Upper lobe of left lung (tissue), 6 donors: ENCODE measurements at regions not wholly inside any gene's neighbourhood (a gene's known extent, or its start where the extent isn't known, plus 50 kb on each side); places are given as distances from the start of the nearest gene placed in this dataset.
A peak's percentile ranks its signal among the peaks of the same experiment; 100 is the strongest.

Experiments used
- ATAC-seq, 2 donors: fragments of 200-7000 bp; cut with Tn5 transposase; one replicate each; pipeline ENCODE4 v1.9.1; 2022; ENCODE audit warnings: mild to moderate bottlenecking in 2 of 2, moderate library complexity in 2 of 2; ENCODE audit not compliant: low FRiP score in 2 of 2
- DNase-seq, 2 donors: peaks; one replicate each; pipeline ENCODE4 v3.0.0-alpha.2; 2019 to 2020
- H3K27ac ChIP-seq, 4 donors: fragments of 200-600 bp; sonication (generic); one replicate each; pipeline ENCODE4 v1.5.1; 2016 to 2019
- H3K27me3 ChIP-seq, 4 donors: fragments of 200-600 bp; sonication (generic); one replicate each; pipeline ENCODE4 v1.5.1; 2017 to 2019
- H3K36me3 ChIP-seq, 4 donors: fragments of 200-600 bp; sonication (generic); one replicate each; pipeline ENCODE4 v1.5.1; 2016 to 2019
- H3K4me1 ChIP-seq, 4 donors: fragments of 200-600 bp; sonication (generic); one replicate each; pipeline ENCODE4 v1.5.1; 2018 to 2019
- H3K4me3 ChIP-seq, 4 donors: fragments of 200-600 bp; sonication (generic); one replicate each; pipeline ENCODE4 v1.5.1; 2017 to 2019; ENCODE audit warnings: mild to moderate bottlenecking in 2 of 4, moderate library complexity in 1 of 4
- H3K9me3 ChIP-seq, 4 donors: fragments of 200-600 bp; sonication (generic); one replicate each; pipeline ENCODE4 v1.5.1; 2018 to 2019
- EP300 ChIP-seq, 4 donors: sonication (generic); formaldehyde crosslinking; IDR thresholded peaks; one replicate each; pipeline ENCODE4 v1.5.1; 2017; ENCODE audit warnings: antibody characterized with exemption in 4 of 4, control low read depth in 2 of 4
- POLR2A ChIP-seq, 4 donors: fragments of 450-650 bp; IDR thresholded peaks; one replicate each; pipeline ENCODE4 v1.5.1; 2016 to 2017; ENCODE audit warnings: antibody characterized with exemption in 4 of 4, mild to moderate bottlenecking in 2 of 4
- POLR2AphosphoS5 ChIP-seq, 2 donors: sonication (generic); formaldehyde crosslinking; IDR thresholded peaks; one replicate each; pipeline ENCODE4 v1.5.1; 2017; ENCODE audit warnings: antibody characterized with exemption in 2 of 2
- WGBS, 2 donors: methylation state at CpG; one replicate each; pipeline ENCODE4 v1.1.5; 2017 to 2018; 5-methylcytosine and 5-hydroxymethylcytosine counted together
- TF ChIP-seq, protein P1 (sequence below), 6 experiments: fragments of 450-650 bp in 4 of 6; fragments of 200-600 bp in 2 of 6; sonication (generic) in 2 of 6; IDR thresholded peaks; one replicate each; pipeline ENCODE4 v1.5.1; 2016 to 2019; ENCODE audit warnings: antibody characterized with exemption in 6 of 6
- donor health status: DM: no; HTN: no; CAD: no; lungs with moderate emphysema.
- donor health status: DM: no; HTN: yes; CAD: no; lungs with severe emphysema.

DNA sequence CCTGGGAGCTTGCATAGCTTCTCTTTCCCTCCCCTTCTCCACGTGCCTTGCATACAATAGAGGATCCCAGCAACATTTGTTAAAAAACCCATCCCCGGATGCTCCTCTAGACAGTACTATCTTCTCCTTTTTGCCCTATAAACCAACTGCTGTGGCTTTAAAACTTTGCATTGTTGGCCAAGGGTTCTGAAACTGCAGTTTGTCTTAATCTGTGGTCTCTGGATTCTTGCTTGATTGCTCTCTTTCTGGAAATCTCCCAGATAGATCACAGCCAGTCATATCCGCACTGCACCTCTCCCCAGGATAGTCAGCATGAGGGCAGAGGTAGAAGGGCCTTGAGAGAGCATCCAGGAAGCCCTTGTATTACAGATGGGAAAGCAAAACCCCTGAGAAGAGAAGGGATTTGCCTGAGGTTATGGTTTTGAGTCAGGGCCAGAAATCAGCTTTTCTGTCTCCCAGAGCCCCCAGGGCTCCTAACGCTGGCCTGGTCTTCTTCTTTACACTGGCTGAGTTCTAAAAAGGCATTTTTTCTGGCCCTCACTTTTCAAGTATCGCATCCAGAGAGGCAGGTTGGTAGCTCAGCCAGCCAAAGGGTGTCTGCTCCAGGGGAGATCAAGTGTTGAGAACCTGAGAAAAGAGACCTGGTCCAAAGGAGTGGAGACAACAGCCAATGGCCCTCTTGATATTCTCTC, 70.6 kb downstream of the ADM start:
- DNase-seq (no peak), ATAC-seq (no peak)
- no peak for TF ChIP-seq POLR2A (IDR thresholded peaks at IDR 0.05)
- no peak for TF ChIP-seq POLR2AphosphoS5 (IDR thresholded peaks at IDR 0.05)
- TF ChIP-seq, protein P1, sequence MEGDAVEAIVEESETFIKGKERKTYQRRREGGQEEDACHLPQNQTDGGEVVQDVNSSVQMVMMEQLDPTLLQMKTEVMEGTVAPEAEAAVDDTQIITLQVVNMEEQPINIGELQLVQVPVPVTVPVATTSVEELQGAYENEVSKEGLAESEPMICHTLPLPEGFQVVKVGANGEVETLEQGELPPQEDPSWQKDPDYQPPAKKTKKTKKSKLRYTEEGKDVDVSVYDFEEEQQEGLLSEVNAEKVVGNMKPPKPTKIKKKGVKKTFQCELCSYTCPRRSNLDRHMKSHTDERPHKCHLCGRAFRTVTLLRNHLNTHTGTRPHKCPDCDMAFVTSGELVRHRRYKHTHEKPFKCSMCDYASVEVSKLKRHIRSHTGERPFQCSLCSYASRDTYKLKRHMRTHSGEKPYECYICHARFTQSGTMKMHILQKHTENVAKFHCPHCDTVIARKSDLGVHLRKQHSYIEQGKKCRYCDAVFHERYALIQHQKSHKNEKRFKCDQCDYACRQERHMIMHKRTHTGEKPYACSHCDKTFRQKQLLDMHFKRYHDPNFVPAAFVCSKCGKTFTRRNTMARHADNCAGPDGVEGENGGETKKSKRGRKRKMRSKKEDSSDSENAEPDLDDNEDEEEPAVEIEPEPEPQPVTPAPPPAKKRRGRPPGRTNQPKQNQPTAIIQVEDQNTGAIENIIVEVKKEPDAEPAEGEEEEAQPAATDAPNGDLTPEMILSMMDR (IDR thresholded peaks at IDR 0.05) = no peak
- TF ChIP-seq EP300 (IDR thresholded peaks at IDR 0.05) = no peak
- Histone ChIP-seq H3K4me1 (peaks cover 0 to 25% (median 10%) of the 10 kb centered on the region in 4 donors), H3K9me3 (no peaks in the 10 kb centered on the region), H3K27me3 (no peaks in the 10 kb centered on the region), H3K4me3 (no peak overlapping the region), H3K36me3 (no peaks in the 10 kb centered on the region), H3K27ac (peak overlapping the region in 1 of 4 donors; percentile 58)
- 71 to 79% methylated on average over 5 of the region's 5 CpGs for WGBS, 2 donors

DNA sequence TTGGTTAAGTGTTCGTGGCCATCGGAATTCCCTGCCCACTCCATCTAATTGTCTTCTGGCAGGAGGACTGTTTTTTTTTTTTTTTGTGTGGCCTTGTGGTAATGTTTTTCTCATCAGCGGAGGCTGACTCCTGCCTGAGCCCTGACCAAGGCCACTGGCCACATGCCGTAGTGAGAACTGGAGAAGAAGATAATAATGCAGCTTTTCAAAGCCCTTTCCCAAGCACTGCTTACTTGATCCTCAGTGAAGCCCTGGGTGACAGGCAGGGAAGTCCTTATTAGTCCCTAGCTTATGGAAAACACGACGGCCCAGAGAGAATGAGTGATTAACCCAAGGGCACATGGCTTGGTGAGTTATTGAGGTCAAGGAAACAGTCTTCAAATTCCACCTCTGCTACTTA, 71.2 kb downstream of the ADM start:
- ATAC-seq (no peak), DNase-seq (no peak)
- Histone ChIP-seq H3K4me3 (no peak overlapping the region), H3K27ac (peak overlapping the region in 1 of 4 donors; percentile 58), H3K9me3 (no peaks in the 10 kb centered on the region), H3K4me1 (peaks cover 0 to 25% (median 10%) of the 10 kb centered on the region in 4 donors), H3K36me3 (no peaks in the 10 kb centered on the region), H3K27me3 (no peaks in the 10 kb centered on the region)
- TF ChIP-seq POLR2AphosphoS5 (IDR thresholded peaks at IDR 0.05) (no peak), EP300 (IDR thresholded peaks at IDR 0.05) (no peak), POLR2A (IDR thresholded peaks at IDR 0.05) (no peak)
- TF ChIP-seq, protein P1 (IDR thresholded peaks at IDR 0.05) = no peak
- WGBS, 2 donors = 80 to 88% methylated on average over 6 of the region's 6 CpGs

DNA sequence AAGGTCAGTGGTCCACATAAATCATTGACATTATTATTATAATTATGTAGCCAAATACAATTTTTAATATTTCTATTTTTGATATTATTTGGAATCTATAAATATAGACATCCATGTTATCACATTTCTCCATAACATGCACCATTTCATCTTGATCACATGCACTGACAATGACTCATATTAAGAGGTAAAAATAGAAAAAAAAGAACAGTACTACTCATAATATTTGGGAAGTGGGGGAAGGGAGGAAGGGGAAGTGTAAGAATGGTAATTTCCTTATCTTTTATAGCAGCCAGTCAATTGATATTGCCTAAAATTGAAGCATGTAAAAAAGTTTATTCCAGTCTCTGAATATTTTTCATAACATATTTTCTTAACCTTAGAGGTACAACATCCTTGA, 72.3 kb downstream of the ADM start:
- TF ChIP-seq, protein P1 (IDR thresholded peaks at IDR 0.05) = no peak
- peaks cover 0 to 25% (median 10%) of the 10 kb centered on the region in 4 donors for H3K4me1 ChIP-seq
- DNase-seq (no peak), ATAC-seq (no peak)
- H3K27ac ChIP-seq = no peak overlapping the region
- no peaks in the 10 kb centered on the region for H3K9me3 ChIP-seq
- H3K27me3 ChIP-seq = no peaks in the 10 kb centered on the region
- H3K4me3 ChIP-seq = no peak overlapping the region
- no peaks in the 10 kb centered on the region for H3K36me3 ChIP-seq

DNA sequence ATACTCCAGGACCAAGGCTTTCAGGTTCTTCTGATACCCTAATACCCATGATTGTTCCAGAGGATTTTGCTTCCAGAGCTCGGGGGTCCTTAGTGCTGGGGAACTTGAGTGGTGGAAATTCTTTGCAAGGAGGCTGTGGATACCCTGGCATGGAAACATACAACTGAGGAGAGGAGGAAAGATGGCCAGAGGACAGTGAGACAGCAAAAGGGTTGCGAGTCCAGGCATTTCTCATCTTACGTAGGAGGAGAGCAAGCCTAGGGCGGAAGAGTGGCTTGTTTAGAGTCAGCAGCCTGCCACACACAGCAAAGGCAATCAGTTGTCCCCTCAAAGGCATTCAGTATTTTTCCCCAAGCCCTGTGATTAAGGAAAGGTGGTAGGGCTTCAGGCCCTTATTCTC, 73.5 kb downstream of the ADM start:
- WGBS, 2 donors = 89 to 97% methylated on average over 4 of the region's 4 CpGs
- Histone ChIP-seq H3K4me3 (no peak overlapping the region), H3K4me1 (peaks cover 0 to 21% (median 8%) of the 10 kb centered on the region in 4 donors), H3K27me3 (no peaks in the 10 kb centered on the region), H3K27ac (peak overlapping the region; percentile 19 to 45 (median 32)), H3K9me3 (no peaks in the 10 kb centered on the region), H3K36me3 (no peaks in the 10 kb centered on the region)
- DNase-seq = no peak
- no peak for TF ChIP-seq POLR2AphosphoS5 (IDR thresholded peaks at IDR 0.05)
- TF ChIP-seq EP300 (IDR thresholded peaks at IDR 0.05) = no peak
- TF ChIP-seq, protein P1 (IDR thresholded peaks at IDR 0.05) = no peak
- no peak for TF ChIP-seq POLR2A (IDR thresholded peaks at IDR 0.05)
- no peak for ATAC-seq

DNA sequence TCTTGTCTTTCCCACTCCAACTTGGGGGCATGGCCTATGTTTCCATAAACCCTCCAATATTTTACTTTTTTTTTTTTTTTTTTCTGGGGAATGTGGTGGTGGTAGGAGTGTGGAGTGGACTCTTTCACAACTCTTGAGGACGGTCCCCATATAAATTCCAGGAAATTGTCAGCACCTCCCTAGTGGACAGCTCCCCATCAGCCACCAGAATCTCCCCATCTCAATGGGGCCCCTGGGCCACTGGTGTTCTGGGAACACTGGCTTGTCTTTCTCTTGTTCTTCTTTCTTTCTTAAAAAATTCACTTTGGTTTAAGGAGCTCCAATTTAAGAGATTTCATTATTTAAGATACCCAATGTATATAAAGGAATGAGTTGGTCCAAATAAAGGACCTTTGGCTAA, 74.1 kb downstream of the ADM start:
- no peaks in the 10 kb centered on the region for H3K9me3 ChIP-seq
- DNase-seq (no peak), ATAC-seq (peak in 1 of 2 donors; percentile 41)
- peak overlapping the region in 3 of 4 donors; percentile 23 to 45 (median 30) for H3K27ac ChIP-seq
- peaks cover 0 to 14% (median 7%) of the 10 kb centered on the region in 4 donors for H3K4me1 ChIP-seq
- no peak for TF ChIP-seq POLR2AphosphoS5 (IDR thresholded peaks at IDR 0.05)
- TF ChIP-seq, protein P1 (IDR thresholded peaks at IDR 0.05) = no peak
- TF ChIP-seq EP300 (IDR thresholded peaks at IDR 0.05) = no peak
- TF ChIP-seq POLR2A (IDR thresholded peaks at IDR 0.05) = no peak
- no peaks in the 10 kb centered on the region for H3K27me3 ChIP-seq
- 22 to 50% methylated on average over 1 of the region's 1 CpG for WGBS, 2 donors
- no peak overlapping the region for H3K4me3 ChIP-seq
- no peaks in the 10 kb centered on the region for H3K36me3 ChIP-seq
